ENCODE measurements at regions not wholly inside any gene's neighbourhood (a gene's known extent, or its start where the extent isn't known, plus 50 kb on each side); places are given as distances from the start of the nearest gene placed in this dataset.

DNA sequence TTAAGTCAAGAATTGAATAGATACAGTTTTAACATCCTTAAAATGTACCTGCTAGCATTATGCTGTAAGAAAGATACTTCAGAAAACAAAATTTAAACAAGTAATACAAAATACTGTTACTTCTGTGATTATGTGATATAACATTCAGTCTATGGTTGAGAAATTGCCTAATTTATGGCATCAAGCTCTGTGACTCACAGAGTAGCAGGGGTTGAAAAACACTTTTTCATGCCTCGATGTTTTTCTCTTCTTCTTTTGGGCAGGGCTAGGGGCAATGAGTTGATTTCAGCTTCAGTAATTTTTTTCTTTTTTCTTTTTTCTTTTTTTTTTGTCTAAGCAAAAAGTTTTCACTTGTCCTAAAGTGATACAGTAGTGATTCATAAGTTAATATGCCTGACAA lies 209.2 kb downstream of the MBL2 start:
- H3K36me3 Mint-ChIP-seq: no peaks in the 10 kb centered on the region
- H3K27me3 Mint-ChIP-seq: no peaks in the 10 kb centered on the region
- no peaks in the 10 kb centered on the region for H3K27me3 ChIP-seq (ENCODE audit: control insufficient read depth, insufficient read depth, low read length)
- no peak overlapping the region for H3K4me3 ChIP-seq (ENCODE audit: low read depth, low read length)
- peaks cover 0 to 8% (median 5%) of the 10 kb centered on the region in 7 donors for H3K9me3 Mint-ChIP-seq
- H3K36me3 ChIP-seq (ENCODE audit: control insufficient read depth, insufficient read depth, low read length): no peaks in the 10 kb centered on the region
- no peak overlapping the region for H3K27ac Mint-ChIP-seq
- no peak overlapping the region for H3K4me3 Mint-ChIP-seq
- DNase-seq (no peak), ATAC-seq (ENCODE audit: low read depth in 2 of 2) (no peak)
- H3K4me1 ChIP-seq (ENCODE audit: control insufficient read depth, insufficient read depth, low read length, poor library complexity, severe bottlenecking): no peaks in the 10 kb centered on the region
- no peak overlapping the region for H3K27ac ChIP-seq (ENCODE audit: insufficient read depth, low read length, poor library complexity, severe bottlenecking)
- no peaks in the 10 kb centered on the region for H3K4me1 Mint-ChIP-seq
- no peaks in the 10 kb centered on the region for H3K9me3 ChIP-seq (ENCODE audit: control insufficient read depth in 2 of 2, low read length in 2 of 2)

DNA sequence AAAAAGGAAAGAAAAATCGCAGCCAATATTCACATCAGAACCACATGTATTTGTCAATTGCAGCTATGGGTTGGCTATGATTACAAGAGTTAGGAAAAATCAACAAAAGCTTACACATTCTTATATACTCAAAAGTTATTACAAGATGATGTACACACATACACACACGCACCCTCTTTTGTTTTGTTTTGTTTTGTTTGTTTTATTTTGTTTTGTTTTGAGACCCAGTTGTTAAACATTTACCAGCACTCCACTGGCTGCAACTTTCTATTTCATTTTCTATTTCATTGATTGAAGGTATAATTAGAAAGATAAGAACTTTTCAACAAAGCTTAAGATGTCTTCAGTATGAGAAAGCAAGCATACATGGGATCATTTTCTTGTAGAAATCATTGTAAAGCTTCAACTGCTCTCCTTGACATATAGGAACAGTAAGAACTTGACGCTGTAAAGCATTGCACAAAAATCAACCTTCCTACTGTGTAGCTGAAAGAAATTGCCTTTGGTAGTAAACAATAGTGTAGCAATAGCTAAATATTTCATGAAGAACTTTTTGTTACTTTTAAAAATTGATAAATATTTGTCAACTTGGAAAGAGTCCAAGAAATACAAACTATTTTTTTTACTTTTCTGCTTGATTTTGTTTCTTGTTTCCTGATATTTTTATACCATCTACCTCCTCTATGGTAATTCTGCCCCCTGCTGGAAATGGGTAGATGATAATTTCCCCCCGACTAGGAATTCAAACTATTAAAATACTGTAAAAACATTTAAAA lies 205.9 kb downstream of the MBL2 start:
- Mint-ChIP-seq H3K4me1 (no peaks in the 10 kb centered on the region), H3K36me3 (no peaks in the 10 kb centered on the region), H3K9me3 (peaks cover 1 to 8% (median 4%) of the 10 kb centered on the region in 7 donors), H3K27me3 (no peaks in the 10 kb centered on the region), H3K27ac (no peak overlapping the region), H3K4me3 (no peak overlapping the region)
- Histone ChIP-seq H3K36me3 (ENCODE audit: control insufficient read depth, insufficient read depth, low read length) (no peaks in the 10 kb centered on the region), H3K4me1 (ENCODE audit: control insufficient read depth, insufficient read depth, low read length, poor library complexity, severe bottlenecking) (no peaks in the 10 kb centered on the region), H3K9me3 (ENCODE audit: control insufficient read depth in 2 of 2, low read length in 2 of 2) (no peaks in the 10 kb centered on the region), H3K27ac (ENCODE audit: insufficient read depth, low read length, poor library complexity, severe bottlenecking) (no peak overlapping the region), H3K27me3 (ENCODE audit: control insufficient read depth, insufficient read depth, low read length) (no peaks in the 10 kb centered on the region), H3K4me3 (ENCODE audit: low read depth, low read length) (no peak overlapping the region)
- DNase-seq (no peak), ATAC-seq (ENCODE audit: low read depth in 2 of 2) (no peak)

DNA sequence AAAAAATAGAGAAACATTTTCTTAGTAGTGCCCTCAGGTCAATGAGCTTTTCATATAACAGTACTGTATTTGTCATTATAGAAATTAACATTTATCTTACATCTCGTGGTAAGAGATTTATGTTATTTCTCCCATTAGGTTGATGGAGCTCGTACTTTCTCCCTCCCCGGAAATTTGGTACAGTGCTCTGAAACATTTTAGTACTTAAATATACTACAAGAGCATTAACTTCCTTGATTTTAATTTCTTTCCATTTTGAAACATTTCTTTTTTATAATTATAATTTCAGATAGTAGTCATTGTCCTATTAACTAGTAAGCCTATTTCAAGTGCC lies 205.4 kb downstream of the MBL2 start:
- H3K36me3 Mint-ChIP-seq: no peaks in the 10 kb centered on the region
- H3K27me3 ChIP-seq (ENCODE audit: control insufficient read depth, insufficient read depth, low read length): no peaks in the 10 kb centered on the region
- no peaks in the 10 kb centered on the region for H3K27me3 Mint-ChIP-seq

DNA sequence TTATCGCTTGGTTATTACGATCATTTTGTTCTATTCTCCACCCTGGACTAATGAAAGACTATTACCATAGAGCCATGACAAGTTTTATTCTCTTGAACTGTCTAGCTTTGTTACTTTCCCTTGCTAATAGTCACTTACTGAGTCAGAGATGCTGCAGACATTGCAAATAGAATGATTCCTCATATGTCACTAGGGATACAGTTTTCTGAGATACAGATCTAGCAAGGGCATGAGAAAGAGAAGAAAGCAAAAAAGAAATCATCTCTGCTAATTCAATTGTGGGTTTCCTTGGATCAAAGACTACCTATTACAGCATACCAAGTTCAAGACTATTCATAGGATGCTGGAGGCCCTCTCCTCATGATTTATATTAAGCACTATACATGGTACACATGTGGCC lies 204.3 kb downstream of the MBL2 start:
- DNase-seq (no peak), ATAC-seq (ENCODE audit: low read depth in 2 of 2) (no peak)
- no peak overlapping the region for H3K4me3 ChIP-seq (ENCODE audit: low read depth, low read length)
- H3K36me3 ChIP-seq (ENCODE audit: control insufficient read depth, insufficient read depth, low read length): no peaks in the 10 kb centered on the region
- no peaks in the 10 kb centered on the region for H3K27me3 Mint-ChIP-seq
- no peaks in the 10 kb centered on the region for H3K9me3 ChIP-seq (ENCODE audit: control insufficient read depth in 2 of 2, low read length in 2 of 2)
- no peaks in the 10 kb centered on the region for H3K27me3 ChIP-seq (ENCODE audit: control insufficient read depth, insufficient read depth, low read length)
- no peak overlapping the region for H3K27ac Mint-ChIP-seq
- H3K4me1 Mint-ChIP-seq: no peaks in the 10 kb centered on the region
- no peak overlapping the region for H3K4me3 Mint-ChIP-seq
- H3K9me3 Mint-ChIP-seq: peaks cover 1 to 8% (median 5%) of the 10 kb centered on the region in 7 donors
- H3K36me3 Mint-ChIP-seq: no peaks in the 10 kb centered on the region
- H3K4me1 ChIP-seq (ENCODE audit: control insufficient read depth, insufficient read depth, low read length, poor library complexity, severe bottlenecking): no peaks in the 10 kb centered on the region
- H3K27ac ChIP-seq (ENCODE audit: insufficient read depth, low read length, poor library complexity, severe bottlenecking): no peak overlapping the region

More for the DNA sequence above, 205.4 kb downstream of the MBL2 start:
- H3K36me3 ChIP-seq (ENCODE audit: control insufficient read depth, insufficient read depth, low read length): no peaks in the 10 kb centered on the region
- no peak for DNase-seq
- H3K27ac ChIP-seq (ENCODE audit: insufficient read depth, low read length, poor library complexity, severe bottlenecking): no peak overlapping the region
- no peaks in the 10 kb centered on the region for H3K4me1 ChIP-seq (ENCODE audit: control insufficient read depth, insufficient read depth, low read length, poor library complexity, severe bottlenecking)
- Mint-ChIP-seq H3K4me3 (no peak overlapping the region), H3K27ac (no peak overlapping the region), H3K9me3 (peaks cover 1 to 8% (median 5%) of the 10 kb centered on the region in 7 donors), H3K4me1 (no peaks in the 10 kb centered on the region)
- no peaks in the 10 kb centered on the region for H3K9me3 ChIP-seq (ENCODE audit: control insufficient read depth in 2 of 2, low read length in 2 of 2)
- no peak overlapping the region for H3K4me3 ChIP-seq (ENCODE audit: low read depth, low read length)
- no peak for ATAC-seq (ENCODE audit: low read depth in 2 of 2)

DNA sequence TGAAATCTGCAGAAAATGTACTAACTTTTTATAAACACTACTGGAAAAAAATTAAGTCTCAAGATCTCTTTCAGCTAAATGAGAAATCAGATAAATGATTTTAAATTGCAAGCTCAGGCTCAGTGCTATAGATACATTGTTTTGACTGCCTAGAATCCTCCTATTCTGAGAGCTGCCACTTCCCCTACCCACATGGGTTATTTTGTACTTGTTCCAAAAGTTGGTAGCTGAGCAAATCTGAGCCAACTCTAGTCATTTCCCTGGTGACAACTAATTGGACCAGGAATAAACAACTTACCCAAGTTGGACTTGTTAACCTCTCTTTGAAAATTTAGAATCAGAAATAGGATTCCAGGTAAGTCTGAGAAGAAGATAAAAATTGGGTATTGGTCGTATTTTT lies 202.1 kb downstream of the MBL2 start:
- Histone ChIP-seq H3K9me3 (ENCODE audit: control insufficient read depth in 2 of 2, low read length in 2 of 2) (no peaks in the 10 kb centered on the region), H3K27ac (ENCODE audit: insufficient read depth, low read length, poor library complexity, severe bottlenecking) (no peak overlapping the region), H3K4me3 (ENCODE audit: low read depth, low read length) (no peak overlapping the region), H3K36me3 (ENCODE audit: control insufficient read depth, insufficient read depth, low read length) (no peaks in the 10 kb centered on the region), H3K27me3 (ENCODE audit: control insufficient read depth, insufficient read depth, low read length) (no peaks in the 10 kb centered on the region), H3K4me1 (ENCODE audit: control insufficient read depth, insufficient read depth, low read length, poor library complexity, severe bottlenecking) (no peaks in the 10 kb centered on the region)
- Mint-ChIP-seq H3K4me3 (no peak overlapping the region), H3K4me1 (no peaks in the 10 kb centered on the region), H3K36me3 (no peaks in the 10 kb centered on the region), H3K27me3 (no peaks in the 10 kb centered on the region), H3K9me3 (peaks cover 1 to 13% (median 4%) of the 10 kb centered on the region in 7 donors), H3K27ac (no peak overlapping the region)
- no peak for ATAC-seq (ENCODE audit: low read depth in 2 of 2)
- no peak for DNase-seq

DNA sequence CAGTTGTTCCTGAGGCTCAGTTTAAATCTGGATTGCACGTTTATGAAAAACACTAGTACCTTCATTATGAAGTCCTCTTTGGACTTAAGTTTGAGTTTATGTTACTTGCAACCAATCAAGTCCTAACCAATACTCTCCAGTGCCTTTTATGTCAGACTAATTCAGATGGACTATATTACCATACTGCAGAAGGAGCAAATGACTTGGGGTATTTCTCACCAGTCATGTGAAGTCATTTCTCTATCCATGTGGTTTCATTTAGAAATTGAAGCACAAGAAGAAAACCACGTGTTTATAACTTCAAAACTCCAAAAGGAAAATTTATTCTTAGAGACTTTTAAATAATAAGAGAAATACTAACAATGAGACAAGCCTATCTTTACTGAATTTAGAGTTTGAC lies 201.6 kb downstream of the MBL2 start:
- Histone ChIP-seq H3K36me3 (ENCODE audit: control insufficient read depth, insufficient read depth, low read length) (no peaks in the 10 kb centered on the region), H3K4me3 (ENCODE audit: low read depth, low read length) (no peak overlapping the region), H3K27ac (ENCODE audit: insufficient read depth, low read length, poor library complexity, severe bottlenecking) (no peak overlapping the region), H3K27me3 (ENCODE audit: control insufficient read depth, insufficient read depth, low read length) (no peaks in the 10 kb centered on the region), H3K9me3 (ENCODE audit: control insufficient read depth in 2 of 2, low read length in 2 of 2) (no peaks in the 10 kb centered on the region), H3K4me1 (ENCODE audit: control insufficient read depth, insufficient read depth, low read length, poor library complexity, severe bottlenecking) (no peaks in the 10 kb centered on the region)
- DNase-seq: no peak
- Mint-ChIP-seq H3K36me3 (no peaks in the 10 kb centered on the region), H3K4me3 (no peak overlapping the region), H3K4me1 (no peaks in the 10 kb centered on the region), H3K27ac (no peak overlapping the region), H3K9me3 (peaks cover 1 to 13% (median 4%) of the 10 kb centered on the region in 7 donors), H3K27me3 (no peaks in the 10 kb centered on the region)
- ATAC-seq (ENCODE audit: low read depth in 2 of 2): no peak

DNA sequence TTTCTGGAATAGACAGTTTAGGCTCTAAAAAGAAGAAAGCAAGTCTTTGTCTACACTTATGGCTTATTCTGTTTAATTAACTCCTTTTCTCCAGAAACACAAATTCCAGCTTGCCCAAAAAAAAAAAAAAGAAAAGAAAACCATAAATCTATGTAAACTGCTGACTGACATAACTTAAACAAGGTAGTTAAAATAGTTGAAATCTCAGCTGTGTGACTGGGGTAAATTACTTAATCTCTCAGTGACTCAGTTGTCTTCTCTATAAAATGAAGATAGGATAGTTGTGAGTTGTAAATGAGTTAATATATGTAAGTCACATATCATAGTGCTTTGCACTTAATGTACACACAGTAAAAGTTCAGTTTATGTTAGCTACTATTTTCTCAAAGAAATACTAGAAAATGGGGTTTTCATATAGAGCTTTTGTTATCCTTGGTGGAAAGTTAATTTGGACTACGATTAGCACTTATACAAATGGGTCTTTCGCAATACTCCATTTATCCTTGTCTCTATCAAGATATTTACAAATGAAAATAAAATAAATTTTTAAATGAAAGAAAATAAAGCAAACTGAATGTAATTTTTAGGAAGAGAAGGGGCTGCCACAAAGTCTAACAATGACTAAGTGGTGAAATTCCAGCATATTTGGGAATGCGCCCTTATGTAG lies 200.9 kb downstream of the MBL2 start:
- Mint-ChIP-seq H3K4me1 (no peaks in the 10 kb centered on the region), H3K27ac (no peak overlapping the region), H3K36me3 (no peaks in the 10 kb centered on the region), H3K4me3 (no peak overlapping the region), H3K9me3 (peaks cover 1 to 13% (median 4%) of the 10 kb centered on the region in 7 donors), H3K27me3 (no peaks in the 10 kb centered on the region)
- Histone ChIP-seq H3K9me3 (ENCODE audit: control insufficient read depth in 2 of 2, low read length in 2 of 2) (no peaks in the 10 kb centered on the region), H3K36me3 (ENCODE audit: control insufficient read depth, insufficient read depth, low read length) (no peaks in the 10 kb centered on the region), H3K4me3 (ENCODE audit: low read depth, low read length) (no peak overlapping the region), H3K27me3 (ENCODE audit: control insufficient read depth, insufficient read depth, low read length) (no peaks in the 10 kb centered on the region), H3K27ac (ENCODE audit: insufficient read depth, low read length, poor library complexity, severe bottlenecking) (no peak overlapping the region), H3K4me1 (ENCODE audit: control insufficient read depth, insufficient read depth, low read length, poor library complexity, severe bottlenecking) (no peaks in the 10 kb centered on the region)
- ATAC-seq (ENCODE audit: low read depth in 2 of 2): no peak
- DNase-seq: no peak

DNA sequence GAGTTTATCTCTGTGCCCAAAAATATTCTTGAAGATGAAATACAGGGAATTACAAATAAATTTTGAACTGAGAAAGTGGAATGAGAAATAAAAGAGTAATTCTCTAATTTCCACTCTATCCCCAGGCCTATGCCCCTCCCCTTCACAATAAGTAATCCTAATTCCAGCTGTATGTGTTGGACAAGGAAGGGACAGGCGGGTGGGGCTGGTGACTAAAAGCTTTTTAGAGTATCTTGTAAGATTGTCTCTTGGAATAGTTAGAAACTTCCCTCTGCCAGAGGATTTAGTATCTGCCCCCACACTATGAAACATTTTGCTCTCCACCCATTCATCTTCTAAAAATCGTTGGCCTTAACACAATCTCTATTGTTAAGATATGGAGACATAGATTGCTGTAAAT lies 199.2 kb downstream of the MBL2 start:
- no peak overlapping the region for H3K27ac Mint-ChIP-seq
- no peaks in the 10 kb centered on the region for H3K36me3 ChIP-seq (ENCODE audit: control insufficient read depth, insufficient read depth, low read length)
- H3K4me3 ChIP-seq (ENCODE audit: low read depth, low read length): no peak overlapping the region
- H3K27me3 ChIP-seq (ENCODE audit: control insufficient read depth, insufficient read depth, low read length): no peaks in the 10 kb centered on the region
- H3K27ac ChIP-seq (ENCODE audit: insufficient read depth, low read length, poor library complexity, severe bottlenecking): no peak overlapping the region
- no peaks in the 10 kb centered on the region for H3K27me3 Mint-ChIP-seq
- H3K9me3 ChIP-seq (ENCODE audit: control insufficient read depth in 2 of 2, low read length in 2 of 2): no peaks in the 10 kb centered on the region
- ATAC-seq (ENCODE audit: low read depth in 2 of 2) (no peak), DNase-seq (no peak)
- no peaks in the 10 kb centered on the region for H3K4me1 ChIP-seq (ENCODE audit: control insufficient read depth, insufficient read depth, low read length, poor library complexity, severe bottlenecking)
- H3K4me1 Mint-ChIP-seq: no peaks in the 10 kb centered on the region
- no peak overlapping the region for H3K4me3 Mint-ChIP-seq
- H3K36me3 Mint-ChIP-seq: no peaks in the 10 kb centered on the region
- H3K9me3 Mint-ChIP-seq: peaks cover 1 to 18% (median 7%) of the 10 kb centered on the region in 7 donors

Data from CD4-positive, CD25-positive, alpha-beta regulatory T cell (primary cell).